ENCODE measurements at regions not wholly inside any gene's neighbourhood (a gene's known extent, or its start where the extent isn't known, plus 50 kb on each side); places are given as distances from the start of the nearest gene placed in this dataset.

DNA sequence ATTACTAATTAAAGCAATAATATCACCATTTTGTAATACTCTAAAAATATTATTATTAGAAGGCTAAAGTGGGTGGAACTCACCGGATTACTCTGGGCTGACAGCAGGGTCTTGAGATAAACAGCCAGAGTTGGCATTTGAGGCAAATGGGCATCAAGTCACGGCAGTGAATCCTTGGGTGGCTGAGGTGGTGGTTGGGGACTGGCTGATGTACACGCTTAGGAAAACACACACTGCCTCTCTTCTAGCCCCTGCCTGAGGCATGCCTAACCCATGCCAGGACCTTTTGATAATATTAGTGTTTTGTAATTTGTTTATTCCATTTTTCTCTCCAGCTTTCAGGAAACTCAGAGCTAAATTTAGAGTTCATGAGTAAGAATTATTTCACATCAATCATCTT is 76.8 kb downstream of the ACKR3 start (continued):
- TF ChIP-seq YY1 (IDR thresholded peaks at IDR 0.05; ENCODE audit: borderline replicate concordance in 1 of 3, control insufficient read depth in 1 of 3, extremely low read depth in 1 of 3, insufficient read depth in 3 of 3, insufficient read length in 1 of 3, insufficient replicate concordance in 2 of 3, low read depth in 1 of 3, low read length in 2 of 3) (no peak), MECOM (CRISPR knock-in tag; IDR thresholded peaks at IDR 0.05) (no peak), DLX4 (CRISPR knock-in tag; IDR thresholded peaks at IDR 0.05) (no peak)

DNA sequence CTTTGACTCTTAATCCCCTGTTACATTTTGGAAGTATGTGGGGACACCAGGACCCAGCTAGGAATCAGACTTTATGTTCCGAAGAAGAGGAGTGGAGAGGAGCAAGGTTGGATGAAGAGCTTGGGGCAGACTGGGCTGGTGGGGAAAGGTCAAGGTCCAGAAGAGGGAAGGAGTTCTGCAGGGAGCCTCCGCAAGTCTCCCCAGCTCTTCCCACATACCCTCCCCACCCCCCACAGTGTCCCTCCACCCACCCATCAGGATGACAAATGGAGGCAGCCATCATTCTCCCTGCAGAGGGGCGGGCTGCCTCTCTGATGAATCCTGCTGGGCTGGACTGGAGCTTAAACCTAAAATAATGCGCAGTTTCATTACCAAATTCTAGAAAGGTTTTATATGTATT is 77.2 kb downstream of the ACKR3 start:
- no TSS peak for BruUV-seq (replicated peaks)
- no peaks in the 10 kb centered on the region for H3K4me1 ChIP-seq (replicated peaks in 1 of 2; ENCODE audit: control insufficient read depth in 2 of 2, insufficient read depth in 2 of 2, low read length in 2 of 2)
- no peaks in the 10 kb centered on the region for H4K20me1 ChIP-seq (replicated peaks; ENCODE audit: control insufficient read depth, insufficient read depth, low read length)
- no peaks in the 10 kb centered on the region for H3K9me3 ChIP-seq (replicated peaks; ENCODE audit: control insufficient read depth, insufficient read depth, low read depth, low read length)
- H3K79me2 ChIP-seq (ENCODE audit: control insufficient read depth, insufficient read depth, low read length), result no peaks in the 10 kb centered on the region
- H3K27me3 ChIP-seq (ENCODE audit: control insufficient read depth in 2 of 2, insufficient read depth in 2 of 2, low read length in 2 of 2), result no peaks in the 10 kb centered on the region; a peak in 1 of 5 replicates
- intact Hi-C loops (cut with micrococcal nuclease) (no loop called here), in situ Hi-C loops (cut with MboI) (no loop called here)
- no peak for FAIRE-seq
- H3K27ac ChIP-seq (ENCODE audit: extremely low read depth, low read depth, low read length), result no peak overlapping the region
- H3K9ac ChIP-seq (ENCODE audit: insufficient read depth in 1 of 2, low read depth in 2 of 2, low read length in 2 of 2), result no peak overlapping the region
- no peak overlapping the region for H3K4me2 ChIP-seq (ENCODE audit: insufficient read depth, low read length)
- H3K36me3 ChIP-seq (ENCODE audit: control insufficient read depth, insufficient read depth, low read length), result no peaks in the 10 kb centered on the region
- no peak for ATAC-seq
- ChIA-PET CTCF (ENCODE audit: low intra/inter-chr PET ratio) (no interaction called here), POLR2A (interaction anchor here (0.7 kb wide), 1 partner anchor 12 kb away, joined by 3 read pairs; no protein-coding TSS in a partner anchor)
- no peak overlapping the region for H2AFZ ChIP-seq (ENCODE audit: low read depth, low read length)
- no peak overlapping the region for H3K4me3 ChIP-seq
- DNase-seq (ENCODE audit: extremely low read depth in 1 of 4, low spot score in 3 of 4), result no peak
- 20% methylated on average over 2 of the region's 4 CpGs for WGBS (ENCODE audit: insufficient coverage, low coverage, missing lambda C conversion rate)
- no peak for TF ChIP-seq BDP1 (IDR thresholded peaks at IDR 0.05; ENCODE audit: insufficient read depth, insufficient read length)
- TF ChIP-seq, protein P1, sequence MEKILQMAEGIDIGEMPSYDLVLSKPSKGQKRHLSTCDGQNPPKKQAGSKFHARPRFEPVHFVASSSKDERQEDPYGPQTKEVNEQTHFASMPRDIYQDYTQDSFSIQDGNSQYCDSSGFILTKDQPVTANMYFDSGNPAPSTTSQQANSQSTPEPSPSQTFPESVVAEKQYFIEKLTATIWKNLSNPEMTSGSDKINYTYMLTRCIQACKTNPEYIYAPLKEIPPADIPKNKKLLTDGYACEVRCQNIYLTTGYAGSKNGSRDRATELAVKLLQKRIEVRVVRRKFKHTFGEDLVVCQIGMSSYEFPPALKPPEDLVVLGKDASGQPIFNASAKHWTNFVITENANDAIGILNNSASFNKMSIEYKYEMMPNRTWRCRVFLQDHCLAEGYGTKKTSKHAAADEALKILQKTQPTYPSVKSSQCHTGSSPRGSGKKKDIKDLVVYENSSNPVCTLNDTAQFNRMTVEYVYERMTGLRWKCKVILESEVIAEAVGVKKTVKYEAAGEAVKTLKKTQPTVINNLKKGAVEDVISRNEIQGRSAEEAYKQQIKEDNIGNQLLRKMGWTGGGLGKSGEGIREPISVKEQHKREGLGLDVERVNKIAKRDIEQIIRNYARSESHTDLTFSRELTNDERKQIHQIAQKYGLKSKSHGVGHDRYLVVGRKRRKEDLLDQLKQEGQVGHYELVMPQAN (IDR thresholded peaks at IDR 0.05; ENCODE audit: borderline replicate concordance), result no peak
- TF ChIP-seq CREB1 (IDR thresholded peaks at IDR 0.05), result no peak
- no peak for TF ChIP-seq CREB1 (CRISPR knock-in tag; IDR thresholded peaks at IDR 0.05)
- TF ChIP-seq CSDE1 (IDR thresholded peaks at IDR 0.05), result no peak
- no peak for TF ChIP-seq ATF7 (IDR thresholded peaks at IDR 0.05)
- no peak for TF ChIP-seq ZNF41 (CRISPR knock-in tag; conservative IDR thresholded peaks at IDR 0.05)
- no peak for TF ChIP-seq JUNB (CRISPR knock-in tag; conservative IDR thresholded peaks at IDR 0.05)
- TF ChIP-seq RBFOX2 (IDR thresholded peaks at IDR 0.05; ENCODE audit: low read depth, low read length), result no peak
- no peak for TF ChIP-seq ZNF668 (CRISPR knock-in tag; IDR thresholded peaks at IDR 0.05)
- TF ChIP-seq KLF13 (tag; IDR thresholded peaks at IDR 0.05; ENCODE audit: borderline replicate concordance, low read depth), result no peak
- TF ChIP-seq, protein P2, sequence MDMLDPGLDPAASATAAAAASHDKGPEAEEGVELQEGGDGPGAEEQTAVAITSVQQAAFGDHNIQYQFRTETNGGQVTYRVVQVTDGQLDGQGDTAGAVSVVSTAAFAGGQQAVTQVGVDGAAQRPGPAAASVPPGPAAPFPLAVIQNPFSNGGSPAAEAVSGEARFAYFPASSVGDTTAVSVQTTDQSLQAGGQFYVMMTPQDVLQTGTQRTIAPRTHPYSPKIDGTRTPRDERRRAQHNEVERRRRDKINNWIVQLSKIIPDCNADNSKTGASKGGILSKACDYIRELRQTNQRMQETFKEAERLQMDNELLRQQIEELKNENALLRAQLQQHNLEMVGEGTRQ (CRISPR knock-in tag; IDR thresholded peaks at IDR 0.05), result no peak
- no peak for TF ChIP-seq TAF15 (IDR thresholded peaks at IDR 0.05; ENCODE audit: low read depth, low read length)
- no peak for TF ChIP-seq ZNF695 (CRISPR knock-in tag; IDR thresholded peaks at IDR 0.05)
- no peak for TF ChIP-seq JUND (IDR thresholded peaks at IDR 0.05; ENCODE audit: borderline replicate concordance, low read depth, low read length)
- TF ChIP-seq JUND (tag; IDR thresholded peaks at IDR 0.05; ENCODE audit: borderline replicate concordance, low read depth, low read length), result no peak
- no peak for TF ChIP-seq PYGO2 (tag; IDR thresholded peaks at IDR 0.05)
- no peak for TF ChIP-seq ZFP1 (CRISPR knock-in tag; IDR thresholded peaks at IDR 0.05)
- H3K9me1 ChIP-seq (ENCODE audit: control insufficient read depth, insufficient read depth, low read length), result no peaks in the 10 kb centered on the region

Measured in K562 (cell line).